Gastrocnemius medialis (tissue), 4 donors: ENCODE measurements at regions not wholly inside any gene's neighbourhood (a gene's known extent, or its start where the extent isn't known, plus 50 kb on each side); places are given as distances from the start of the nearest gene placed in this dataset.

Experiments
- CTCF ChIP-seq, 5 experiments: fragments of 450-650 bp in 3 of 5; fragments of 200-600 bp in 2 of 5; sonication (generic) in 2 of 5; IDR thresholded peaks in 4 of 5; conservative IDR thresholded peaks in 1 of 5; 1 replicate in 4 of 5; 2 replicates in 1 of 5; pipeline ENCODE4 v1.5.1; 2016 to 2019; ENCODE audit warnings: antibody characterized with exemption in 5 of 5, mild to moderate bottlenecking in 3 of 5, moderate library complexity in 3 of 5
- POLR2A ChIP-seq, 2 donors: fragments of 450-650 bp; IDR thresholded peaks; one replicate each; pipeline ENCODE4 v1.6.1; 2017; ENCODE audit warnings: antibody characterized with exemption in 2 of 2, mild to moderate bottlenecking in 2 of 2, moderate library complexity in 2 of 2

DNA sequence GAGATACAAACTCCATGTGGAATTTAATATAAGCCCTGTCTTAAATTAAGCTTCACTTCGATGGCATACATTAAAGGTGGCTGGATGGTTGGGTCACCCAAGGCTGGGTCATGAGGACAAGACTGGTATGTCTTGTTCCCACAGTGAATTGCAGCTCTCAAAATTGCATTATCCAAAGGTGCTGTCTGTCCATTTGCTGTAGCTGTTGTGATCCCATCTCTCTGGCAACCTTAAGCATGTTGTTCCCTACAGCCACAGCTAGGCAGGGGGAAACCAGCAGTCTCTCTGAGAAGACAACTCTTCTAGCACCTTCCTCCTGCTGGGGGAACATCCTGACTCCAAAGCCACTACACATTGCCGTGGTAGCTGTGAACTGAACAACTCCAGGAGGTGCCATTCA lies 187.0 kb downstream of the NUAK1 start:
- TF ChIP-seq CTCF (IDR thresholded peaks at IDR 0.05 in 4 of 5, conservative IDR thresholded peaks at IDR 0.05 in 1 of 5), result no peak
- no peak for TF ChIP-seq POLR2A (IDR thresholded peaks at IDR 0.05)
